Thyroid gland (tissue), 4 donors: ENCODE measurements at regions not wholly inside any gene's neighbourhood (a gene's known extent, or its start where the extent isn't known, plus 50 kb on each side); places are given as distances from the start of the nearest gene placed in this dataset.

Experiments used
- POLR2A ChIP-seq, 2 donors: fragments of 450-650 bp; IDR thresholded peaks; one replicate each; pipeline ENCODE4 v1.6.1; 2017; ENCODE audit warnings: antibody characterized with exemption in 2 of 2, mild to moderate bottlenecking in 2 of 2, moderate library complexity in 1 of 2
- TF ChIP-seq, protein P1 (sequence below), 6 experiments: fragments of 200-600 bp in 3 of 6; fragments of 450-650 bp in 3 of 6; sonication (generic) in 3 of 6; IDR thresholded peaks; one replicate each; pipeline ENCODE4 v1.5.1; 2016 to 2019; ENCODE audit warnings: antibody characterized with exemption in 6 of 6, mild to moderate bottlenecking in 2 of 6, inconsistent platforms in 1 of 6, moderate library complexity in 1 of 6

DNA sequence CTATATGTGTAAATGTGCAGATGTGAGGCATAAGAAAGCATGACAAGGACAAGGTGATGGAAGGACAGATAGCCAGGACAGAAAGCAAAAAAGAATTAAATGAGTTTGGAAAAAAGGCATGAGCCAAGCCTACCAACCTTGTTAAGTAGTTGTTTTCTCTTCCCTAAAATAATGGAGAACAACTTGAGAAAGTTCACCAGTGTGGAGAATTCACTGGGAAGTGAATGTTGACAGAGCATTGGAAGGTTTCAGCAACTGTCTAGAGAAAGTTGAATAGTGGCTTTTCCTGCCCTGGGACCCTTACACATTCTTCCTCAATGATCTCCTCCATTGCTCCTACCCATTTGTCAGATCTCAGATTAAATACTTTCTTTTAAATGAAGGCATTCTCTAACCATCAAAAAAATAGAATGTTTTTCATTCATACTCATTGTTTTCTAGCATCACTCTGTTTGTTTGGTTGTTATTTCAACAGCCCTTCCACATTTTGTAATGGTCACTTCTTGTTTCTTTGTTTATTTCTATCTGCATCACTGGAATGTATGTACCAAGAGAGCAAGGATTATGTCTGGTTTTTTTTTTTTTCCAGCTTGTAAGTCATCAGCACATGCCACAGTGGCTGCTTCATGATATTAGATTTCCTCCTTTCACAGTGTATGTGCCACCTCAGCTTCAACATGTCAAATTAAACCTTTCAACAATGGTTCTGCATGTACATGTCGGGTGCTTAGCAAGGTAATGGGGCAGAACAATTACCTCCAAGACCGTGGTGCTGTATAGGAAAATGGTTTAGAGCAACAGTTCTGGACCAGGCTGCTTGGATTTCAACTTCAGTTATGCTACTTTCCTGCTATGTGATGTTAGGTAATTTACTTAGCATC is 586.0 kb upstream of the VRK2 start:
- TF ChIP-seq POLR2A (IDR thresholded peaks at IDR 0.05): no peak
- TF ChIP-seq, protein P1, sequence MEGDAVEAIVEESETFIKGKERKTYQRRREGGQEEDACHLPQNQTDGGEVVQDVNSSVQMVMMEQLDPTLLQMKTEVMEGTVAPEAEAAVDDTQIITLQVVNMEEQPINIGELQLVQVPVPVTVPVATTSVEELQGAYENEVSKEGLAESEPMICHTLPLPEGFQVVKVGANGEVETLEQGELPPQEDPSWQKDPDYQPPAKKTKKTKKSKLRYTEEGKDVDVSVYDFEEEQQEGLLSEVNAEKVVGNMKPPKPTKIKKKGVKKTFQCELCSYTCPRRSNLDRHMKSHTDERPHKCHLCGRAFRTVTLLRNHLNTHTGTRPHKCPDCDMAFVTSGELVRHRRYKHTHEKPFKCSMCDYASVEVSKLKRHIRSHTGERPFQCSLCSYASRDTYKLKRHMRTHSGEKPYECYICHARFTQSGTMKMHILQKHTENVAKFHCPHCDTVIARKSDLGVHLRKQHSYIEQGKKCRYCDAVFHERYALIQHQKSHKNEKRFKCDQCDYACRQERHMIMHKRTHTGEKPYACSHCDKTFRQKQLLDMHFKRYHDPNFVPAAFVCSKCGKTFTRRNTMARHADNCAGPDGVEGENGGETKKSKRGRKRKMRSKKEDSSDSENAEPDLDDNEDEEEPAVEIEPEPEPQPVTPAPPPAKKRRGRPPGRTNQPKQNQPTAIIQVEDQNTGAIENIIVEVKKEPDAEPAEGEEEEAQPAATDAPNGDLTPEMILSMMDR (IDR thresholded peaks at IDR 0.05): no peak
